HPDE6-E6E7 (cell line): ENCODE measurements at regions not wholly inside any gene's neighbourhood (a gene's known extent, or its start where the extent isn't known, plus 50 kb on each side); places are given as distances from the start of the nearest gene placed in this dataset.

ENCODE experiments used
- DNase-seq: peaks from one replicate; pipeline ENCODE4 v3.0.0; 2011; ENCODE audit warnings: missing footprints; ENCODE audit errors: extremely low spot score

- no peak for DNase-seq
Observed at GRCh38 chr13:73364736-73365135, 305.9 kb downstream of the KLF5 start.

GRCh38 chr13:73358606-73359095 lies 299.8 kb downstream of the KLF5 start:
- no peak for DNase-seq

GRCh38 chr13:73355134-73355533 lies 296.3 kb downstream of the KLF5 start:
- DNase-seq = no peak

- no peak for DNase-seq
Observed at GRCh38 chr13:73351730-73352129, 292.9 kb downstream of the KLF5 start.

DNA sequence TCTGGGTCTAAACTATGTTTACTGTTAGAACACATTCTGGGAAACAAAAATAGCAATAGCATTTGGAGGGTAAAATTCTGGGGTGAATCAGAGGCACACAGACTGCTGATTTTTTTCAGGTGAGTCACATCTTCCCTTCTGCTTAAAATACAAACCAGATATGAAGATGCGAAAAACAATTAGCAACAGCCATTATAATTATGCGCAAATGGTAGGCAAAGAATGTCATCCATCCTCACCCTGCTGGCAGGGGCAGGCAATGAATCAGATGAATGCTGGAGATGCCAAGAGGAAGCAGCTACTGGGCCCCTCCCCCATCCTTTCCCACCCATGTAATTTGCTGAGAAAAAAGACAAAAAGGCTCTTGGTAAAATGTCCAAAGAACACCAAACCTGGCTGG lies 282.9 kb downstream of the KLF5 start:
- peak; percentile 27 for DNase-seq

DNA sequence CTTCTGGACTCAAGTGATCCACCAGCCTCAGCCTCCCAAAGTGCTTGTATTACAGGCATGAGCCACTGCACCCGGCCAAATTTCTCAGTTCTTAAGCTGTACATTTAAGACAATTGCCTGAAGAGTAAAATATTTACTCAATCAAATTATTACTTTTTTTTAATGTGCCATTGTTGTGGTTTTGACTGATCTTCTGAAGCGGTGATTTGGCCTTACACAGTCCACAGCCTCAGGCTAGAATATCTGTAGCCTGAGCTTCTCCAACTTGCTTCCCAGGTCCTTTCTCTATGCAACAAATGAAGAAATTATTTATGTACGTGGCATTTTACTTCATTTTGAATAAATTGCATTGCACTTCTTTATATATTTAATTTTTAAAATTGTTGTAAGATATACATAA lies 281.3 kb downstream of the KLF5 start:
- DNase-seq = no peak

DNA sequence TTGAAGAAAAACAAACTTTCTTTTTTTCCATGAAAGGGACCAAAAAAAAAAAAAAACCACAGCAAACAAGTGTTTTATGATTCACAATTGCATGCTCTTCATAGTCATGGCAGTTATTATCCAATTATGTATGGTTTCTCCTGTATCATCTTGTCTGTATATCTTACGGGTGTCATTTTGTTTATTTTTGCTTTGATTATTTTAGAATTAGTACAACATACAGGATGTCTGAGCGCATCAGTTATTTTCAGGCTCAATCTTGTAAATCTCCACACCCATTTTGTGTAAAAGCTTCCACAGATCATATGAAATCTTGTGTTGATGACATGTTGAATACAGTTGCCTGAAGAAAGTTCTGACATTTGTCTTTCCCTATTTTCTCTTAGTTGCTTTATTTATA lies 280.3 kb downstream of the KLF5 start:
- no peak for DNase-seq

GRCh38 chr13:73338389-73338788 lies 279.6 kb downstream of the KLF5 start:
- DNase-seq = peak; percentile 19

GRCh38 chr13:73337532-73337931 lies 278.7 kb downstream of the KLF5 start:
- DNase-seq = no peak

- peak; percentile 43 for DNase-seq
Observed at GRCh38 chr13:73336773-73337172, 278.0 kb downstream of the KLF5 start.

- no peak for DNase-seq
Observed at GRCh38 chr13:73335944-73336343, 277.1 kb downstream of the KLF5 start.

DNA sequence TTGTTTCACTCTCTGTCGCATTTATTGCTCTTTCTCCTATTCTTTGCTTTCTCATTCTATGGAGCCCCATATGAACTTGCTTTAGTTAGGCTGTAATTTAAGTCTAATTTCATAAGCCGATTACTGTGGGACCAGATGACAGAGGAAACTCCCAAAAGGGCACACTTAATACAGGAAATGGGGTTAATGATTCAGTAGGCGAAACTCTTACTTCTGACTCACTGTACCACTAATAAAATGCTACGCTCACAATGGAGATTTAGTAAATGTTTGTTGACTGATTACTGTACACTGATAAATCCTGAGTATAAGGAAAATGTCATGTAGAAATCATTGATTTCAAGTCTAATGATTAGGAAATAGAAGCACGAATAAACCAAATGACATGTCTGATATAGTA lies 276.4 kb downstream of the KLF5 start:
- DNase-seq = peak; percentile 69

- DNase-seq = peak; percentile 34
Observed at GRCh38 chr13:73334445-73334844, 275.6 kb downstream of the KLF5 start.

GRCh38 chr13:73331556-73331955 lies 272.8 kb downstream of the KLF5 start:
- no peak for DNase-seq

DNA sequence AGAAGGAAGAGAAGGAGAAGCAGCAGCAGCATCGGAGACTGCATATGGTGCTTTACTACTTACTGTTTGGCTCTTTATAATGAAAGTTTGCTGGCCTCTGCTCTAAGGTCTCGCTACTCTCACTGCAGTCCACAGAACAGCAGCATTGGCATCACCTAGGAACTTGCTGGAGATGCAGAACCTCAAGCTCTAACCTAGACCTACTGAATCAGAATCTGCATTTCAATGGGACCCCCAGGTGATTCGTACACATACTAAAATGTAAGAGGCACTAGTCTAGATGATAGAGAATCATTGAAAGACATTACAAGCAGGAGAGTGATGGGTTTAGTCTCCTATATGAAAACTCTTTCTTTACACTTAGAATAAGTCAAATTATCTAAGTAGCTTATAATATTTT lies 270.6 kb downstream of the KLF5 start:
- no peak for DNase-seq

- DNase-seq = no peak
Observed at GRCh38 chr13:73327579-73327978, 268.8 kb downstream of the KLF5 start.

- DNase-seq = peak; percentile 23
Observed at GRCh38 chr13:73325723-73326558, 267.1 kb downstream of the KLF5 start.

- no peak for DNase-seq
Observed at GRCh38 chr13:73324842-73325722, 266.3 kb downstream of the KLF5 start.

DNA sequence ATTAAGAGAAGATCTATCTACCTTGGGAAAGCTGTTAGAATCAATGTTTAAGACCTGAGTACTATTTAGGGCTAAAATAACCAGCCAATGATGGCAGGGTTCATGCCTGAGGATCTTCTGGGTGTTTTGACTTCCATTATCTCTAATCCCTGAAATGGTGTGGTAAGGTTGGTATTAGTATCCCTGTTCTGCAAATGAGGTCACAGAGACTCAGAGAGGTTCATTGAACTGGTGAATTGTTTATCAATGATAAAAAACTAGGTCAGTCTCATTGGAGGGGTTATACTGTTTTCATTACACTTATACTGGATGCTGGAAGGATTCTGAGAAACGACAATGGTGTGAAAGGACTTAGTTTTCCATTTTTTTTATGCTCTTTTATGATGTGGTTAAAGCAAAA lies 264.8 kb downstream of the KLF5 start:
- DNase-seq = no peak

DNA sequence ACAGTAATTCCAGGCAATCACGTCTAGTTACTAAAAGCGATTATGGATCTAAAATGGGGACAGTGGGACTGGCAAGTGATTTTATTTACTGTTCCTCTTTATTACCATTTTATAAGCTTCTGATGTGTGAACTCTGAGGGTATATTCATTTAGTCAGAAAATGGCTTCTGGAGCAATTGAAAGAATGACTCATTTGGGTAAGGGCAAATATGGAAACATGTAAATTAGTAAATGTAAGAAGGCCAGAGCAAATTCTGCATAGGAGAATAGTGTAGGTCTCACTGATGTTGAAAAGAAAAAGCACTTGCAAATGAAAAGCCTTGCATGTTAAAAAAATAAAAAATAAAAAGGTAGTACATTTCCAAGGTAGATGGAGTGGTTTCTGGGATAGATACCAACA lies 262.2 kb downstream of the KLF5 start:
- no peak for DNase-seq

DNA sequence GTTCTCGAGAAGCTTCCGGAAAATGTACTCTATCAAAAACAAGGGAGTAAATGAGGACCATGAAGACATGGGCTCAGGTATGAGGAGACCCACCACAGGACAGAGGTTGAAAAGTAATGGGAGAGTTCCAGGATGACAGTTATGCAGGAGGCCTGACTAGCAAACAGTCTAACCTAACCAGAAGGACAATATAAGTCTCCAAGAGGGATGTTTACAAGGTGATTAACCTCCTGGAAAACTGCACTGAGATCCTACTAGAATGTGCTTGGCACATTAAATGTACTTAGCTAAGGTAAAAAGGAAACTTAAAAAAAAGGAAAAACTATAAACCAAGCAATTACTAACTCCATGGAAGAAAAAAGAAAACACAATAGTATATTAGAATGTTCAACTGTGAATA lies 258.3 kb downstream of the KLF5 start:
- DNase-seq = no peak

DNA sequence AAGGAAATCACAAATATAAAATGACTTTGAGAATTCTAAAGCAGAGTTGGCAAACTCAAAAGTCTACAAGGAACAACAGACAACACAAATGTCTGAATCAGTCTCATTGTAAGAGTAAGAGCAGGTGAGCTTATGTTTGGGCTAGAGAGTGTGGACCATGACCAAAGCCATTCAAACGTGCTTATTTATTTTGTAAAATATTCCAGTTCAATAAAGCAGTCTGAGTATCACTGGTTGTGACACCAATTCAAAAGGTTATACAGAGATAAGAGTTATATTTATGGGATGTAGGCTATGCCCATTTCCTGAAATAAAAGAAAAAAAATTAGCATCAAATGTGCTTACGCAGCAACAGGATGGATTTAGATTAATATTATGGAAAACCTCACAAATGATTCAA lies 251.6 kb downstream of the KLF5 start:
- DNase-seq = no peak

GRCh38 chr13:73307481-73307880 lies 248.7 kb downstream of the KLF5 start:
- no peak for DNase-seq
